ENCODE measurements at regions not wholly inside any gene's neighbourhood (a gene's known extent, or its start where the extent isn't known, plus 50 kb on each side); places are given as distances from the start of the nearest gene placed in this dataset.

GRCh38 chr13:103895835-103896531 is 829.8 kb upstream of the SLC10A2 start:
- no peak for TF ChIP-seq POLR2AphosphoS5 (IDR thresholded peaks at IDR 0.05; ENCODE audit: low read depth, low read length)
- no peak for TF ChIP-seq POLR2A (IDR thresholded peaks at IDR 0.05; ENCODE audit: low read depth, low read length)

Data from GM12891 (cell line).